HFF-Myc (cell line): ENCODE measurements at regions not wholly inside any gene's neighbourhood (a gene's known extent, or its start where the extent isn't known, plus 50 kb on each side); places are given as distances from the start of the nearest gene placed in this dataset.

Source experiments
- DNase-seq: peaks from one replicate; pipeline ENCODE4 v3.0.0-alpha.2; 2011; ENCODE audit warnings: low read depth; ENCODE audit errors: extremely low read depth
- H3K4me3 ChIP-seq: replicated peaks from 2 replicates; pipeline ENCODE4 v1.5.1; 2011; ENCODE audit warnings: low read depth, mild to moderate bottlenecking, control low read depth, low read length
- CTCF ChIP-seq: IDR thresholded peaks from 2 replicates; pipeline ENCODE4 v1.5.1; 2012; ENCODE audit warnings: mild to moderate bottlenecking, low read depth, low read length, control low read depth; ENCODE audit errors: missing control alignments

- peak; percentile 35 for DNase-seq
- H3K4me3 ChIP-seq = no peak overlapping the region
- TF ChIP-seq CTCF = peak; percentile 54
Observed at GRCh38 chr5:8756498-8757084, 789.3 kb downstream of the SEMA5A start.

GRCh38 chr5:8765886-8766285, 780.0 kb downstream of the SEMA5A start:
- no peak for TF ChIP-seq CTCF
- no peak for DNase-seq
- no peak overlapping the region for H3K4me3 ChIP-seq

GRCh38 chr5:8766448-8766847, 779.4 kb downstream of the SEMA5A start:
- no peak for TF ChIP-seq CTCF
- no peak for DNase-seq
- no peak overlapping the region for H3K4me3 ChIP-seq

GRCh38 chr5:8767111-8767510, 778.8 kb downstream of the SEMA5A start:
- TF ChIP-seq CTCF = no peak
- no peak overlapping the region for H3K4me3 ChIP-seq
- DNase-seq = no peak

GRCh38 chr5:8767746-8768145, 778.1 kb downstream of the SEMA5A start:
- TF ChIP-seq CTCF = no peak
- DNase-seq = no peak
- no peak overlapping the region for H3K4me3 ChIP-seq

GRCh38 chr5:8769631-8770030, 776.2 kb downstream of the SEMA5A start:
- H3K4me3 ChIP-seq = no peak overlapping the region
- no peak for TF ChIP-seq CTCF
- no peak for DNase-seq

- DNase-seq = no peak
- H3K4me3 ChIP-seq = no peak overlapping the region
- TF ChIP-seq CTCF = no peak
Observed at GRCh38 chr5:8770431-8770830, 775.4 kb downstream of the SEMA5A start.
